ENCODE measurements at regions not wholly inside any gene's neighbourhood (a gene's known extent, or its start where the extent isn't known, plus 50 kb on each side); places are given as distances from the start of the nearest gene placed in this dataset.
"Not testable (repeated sequence)": the region's sequence is repeated elsewhere in the genome, so short reads cannot be mapped to it uniquely, and the experiment has no call there.

DNA sequence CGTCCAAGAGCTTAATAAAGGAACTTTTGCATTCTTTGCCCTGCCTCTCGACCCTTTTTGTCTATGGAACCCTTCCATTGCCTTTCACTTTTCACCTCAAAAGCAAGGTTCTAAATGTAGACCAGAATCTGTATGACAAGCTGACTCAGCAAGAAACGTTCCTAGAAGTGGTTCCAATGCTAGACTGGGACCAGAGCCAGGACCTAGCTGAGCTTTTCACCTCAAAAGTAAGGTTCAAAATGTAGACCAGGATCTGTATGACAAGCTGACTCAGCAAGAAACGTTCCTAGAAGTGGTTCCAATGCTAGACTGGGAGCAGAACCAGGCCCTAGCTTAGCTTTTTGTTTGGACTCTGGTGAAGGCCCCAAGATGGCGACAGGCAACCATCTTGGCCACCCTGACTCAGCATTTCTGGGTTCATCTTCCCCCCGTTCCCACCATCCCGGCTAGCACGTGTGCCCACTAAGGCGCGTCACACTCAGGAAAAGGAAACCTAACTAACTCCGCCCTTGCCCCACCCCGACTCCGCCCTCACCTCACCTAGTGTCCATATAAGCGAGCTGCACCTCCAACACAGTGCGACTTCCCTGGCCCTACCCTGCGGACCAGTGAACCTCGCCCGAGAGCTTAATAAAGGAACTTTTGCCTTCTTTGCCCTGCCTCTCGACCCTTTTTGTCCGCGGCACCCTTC lies 53.0 kb upstream of the TMEM97 start:
- TF ChIP-seq POLR2A (IDR thresholded peaks at IDR 0.05) = not testable (repeated sequence)
- TF ChIP-seq, protein P1, sequence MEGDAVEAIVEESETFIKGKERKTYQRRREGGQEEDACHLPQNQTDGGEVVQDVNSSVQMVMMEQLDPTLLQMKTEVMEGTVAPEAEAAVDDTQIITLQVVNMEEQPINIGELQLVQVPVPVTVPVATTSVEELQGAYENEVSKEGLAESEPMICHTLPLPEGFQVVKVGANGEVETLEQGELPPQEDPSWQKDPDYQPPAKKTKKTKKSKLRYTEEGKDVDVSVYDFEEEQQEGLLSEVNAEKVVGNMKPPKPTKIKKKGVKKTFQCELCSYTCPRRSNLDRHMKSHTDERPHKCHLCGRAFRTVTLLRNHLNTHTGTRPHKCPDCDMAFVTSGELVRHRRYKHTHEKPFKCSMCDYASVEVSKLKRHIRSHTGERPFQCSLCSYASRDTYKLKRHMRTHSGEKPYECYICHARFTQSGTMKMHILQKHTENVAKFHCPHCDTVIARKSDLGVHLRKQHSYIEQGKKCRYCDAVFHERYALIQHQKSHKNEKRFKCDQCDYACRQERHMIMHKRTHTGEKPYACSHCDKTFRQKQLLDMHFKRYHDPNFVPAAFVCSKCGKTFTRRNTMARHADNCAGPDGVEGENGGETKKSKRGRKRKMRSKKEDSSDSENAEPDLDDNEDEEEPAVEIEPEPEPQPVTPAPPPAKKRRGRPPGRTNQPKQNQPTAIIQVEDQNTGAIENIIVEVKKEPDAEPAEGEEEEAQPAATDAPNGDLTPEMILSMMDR (IDR thresholded peaks at IDR 0.05) = not testable (repeated sequence)

Data from ovary (tissue), 3 donors.